PC-9 (cell line): ENCODE measurements at regions not wholly inside any gene's neighbourhood (a gene's known extent, or its start where the extent isn't known, plus 50 kb on each side); places are given as distances from the start of the nearest gene placed in this dataset.
"Not testable (repeated sequence)": the region's sequence is repeated elsewhere in the genome, so short reads cannot be mapped to it uniquely, and the experiment has no call there.

Experiments
- BruUV-seq: library from RNA; stranded (reverse); fragments of 400-500 nt; replicated peaks from 2 replicates; lab custom pipeline; 2021; lab: Mats Ljungman, UMichigan
- CTCF ChIA-PET: fragments of 300-600 bp; sonication (Branson Sonifier 250); formaldehyde crosslinking; loops from one replicate; lab custom pipeline; 2022; ENCODE audit warnings: antibody characterized with exemption; lab: Charles Lee
- POLR2A ChIA-PET: fragments of 300-600 bp; sonication (Branson Sonifier 250); formaldehyde crosslinking; loops from one replicate; lab custom pipeline; 2022; ENCODE audit warnings: antibody characterized with exemption; ENCODE audit not compliant: unreplicated experiment; lab: Charles Lee
- DNase-seq, 2 experiments: peaks; one replicate each; pipeline versions ENCODE4 v3.0.0 to v3.0.0-alpha.2; 2015 to 2022; ENCODE audit warnings: mixed read lengths in 1 of 2
- H2AFZ ChIP-seq: fragments of 200-600 bp; sonication (generic); 2 replicates; pipeline ENCODE4 v1.8.1; 2017; ENCODE audit warnings: antibody characterized with exemption
- H3F3A ChIP-seq: fragments of 200-600 bp; sonication (generic); 2 replicates; pipeline ENCODE4 v1.8.1; 2017; ENCODE audit warnings: antibody characterized with exemption, mild to moderate bottlenecking, low read depth; ENCODE audit not compliant: insufficient read depth
- H3K27ac ChIP-seq: fragments of 200-600 bp; sonication (generic); 2 replicates; pipeline ENCODE4 v1.6.1; 2016; ENCODE audit warnings: mixed run types
- H3K27me3 ChIP-seq: fragments of 200-600 bp; sonication (generic); 2 replicates; pipeline ENCODE4 v1.6.1; 2016; ENCODE audit warnings: low read depth, mixed run types; ENCODE audit not compliant: insufficient read depth
- H3K36me3 ChIP-seq: fragments of 200-600 bp; sonication (generic); 2 replicates; pipeline ENCODE4 v1.6.1; 2016; ENCODE audit warnings: low read depth, mixed run types
- H3K4me1 ChIP-seq: fragments of 200-600 bp; sonication (generic); replicated peaks from 2 replicates; pipeline ENCODE4 v1.6.1; 2016; ENCODE audit warnings: mixed run types; ENCODE audit not compliant: insufficient read depth
- H3K4me2 ChIP-seq: fragments of 200-600 bp; sonication (generic); 2 replicates; pipeline ENCODE4 v1.6.1; 2017; ENCODE audit warnings: mixed run types
- H3K4me3 ChIP-seq: fragments of 200-600 bp; sonication (generic); 2 replicates; pipeline ENCODE4 v1.6.1; 2016; ENCODE audit warnings: mixed run types
- H3K79me2 ChIP-seq: fragments of 200-600 bp; sonication (generic); 2 replicates; pipeline ENCODE4 v1.6.1; 2017; ENCODE audit warnings: low read depth, mixed run types
- H3K9me2 ChIP-seq: fragments of 200-600 bp; sonication (generic); 2 replicates; pipeline ENCODE4 v1.8.1; 2017; ENCODE audit warnings: mild to moderate bottlenecking; ENCODE audit not compliant: insufficient read depth
- H3K9me3 ChIP-seq: fragments of 200-600 bp; sonication (generic); 2 replicates; pipeline ENCODE4 v1.8.1; 2016; ENCODE audit warnings: low read depth; ENCODE audit not compliant: insufficient read depth
- H4K20me1 ChIP-seq: fragments of 200-600 bp; sonication (generic); 2 replicates; pipeline ENCODE4 v1.8.1; 2017; ENCODE audit not compliant: insufficient read depth
- EZH2 ChIP-seq: fragments of 200-600 bp; sonication (generic); IDR thresholded peaks from 2 replicates; pipeline ENCODE4 v1.8.0; 2017; ENCODE audit warnings: antibody characterized with exemption, low read depth
- intact Hi-C: fragments of 100-400 bp; cut with micrococcal nuclease; formaldehyde crosslinking; loops from one replicate; pipeline ENCODE4 v1.10.0; 2022; ENCODE audit not compliant: unreplicated experiment
- TF ChIP-seq, protein P1 (sequence below): fragments of 200-600 bp; sonication (generic); conservative IDR thresholded peaks from 2 replicates; pipeline ENCODE4 v1.6.1; 2017; ENCODE audit warnings: mixed run types, antibody characterized with exemption, mild to moderate bottlenecking, moderate library complexity

DNA sequence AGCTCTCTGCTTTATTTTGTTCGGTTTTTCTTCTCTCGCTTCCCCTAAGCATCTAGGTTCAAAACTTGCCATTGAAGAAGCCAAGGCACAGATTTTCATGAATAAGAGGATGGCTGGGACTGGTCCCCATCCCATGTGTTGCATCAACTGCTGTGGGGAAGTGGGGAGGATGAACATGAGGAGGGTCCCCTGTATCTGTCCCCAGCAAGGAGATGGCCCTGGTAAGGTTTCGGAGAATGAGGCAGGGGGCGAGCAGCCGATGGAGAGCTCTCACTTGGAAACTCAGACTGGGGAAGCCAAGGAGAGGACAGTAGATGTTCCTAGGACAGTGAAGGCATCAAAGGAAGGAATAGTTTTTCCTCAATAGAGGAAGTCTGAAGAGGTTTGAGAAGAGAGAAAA, 142.0 kb upstream of the ATP2B2 start:
- no peak overlapping the region for H2AFZ ChIP-seq
- peaks cover 4% of the 10 kb centered on the region; the same call in 1 of the 2 replicates for H4K20me1 ChIP-seq
- peaks cover 66% of the 10 kb centered on the region for H3K27me3 ChIP-seq
- no peaks in the 10 kb centered on the region for H3K9me3 ChIP-seq
- DNase-seq, result no peak
- ChIA-PET CTCF (interaction anchor here (0.5 kb wide), 1 partner anchor 1063 kb away, joined by 3 read pairs; no protein-coding TSS in a partner anchor), POLR2A (no interaction called here)
- no peaks in the 10 kb centered on the region for H3K79me2 ChIP-seq
- no peaks in the 10 kb centered on the region for H3F3A ChIP-seq
- H3K4me2 ChIP-seq, result no peak overlapping the region
- no peak overlapping the region for H3K4me3 ChIP-seq
- no peaks in the 10 kb centered on the region for H3K36me3 ChIP-seq
- H3K4me1 ChIP-seq, result no peaks in the 10 kb centered on the region
- no TSS peak for BruUV-seq
- no peak overlapping the region for H3K27ac ChIP-seq
- intact Hi-C loops, result no loop called here
- no peaks in the 10 kb centered on the region for H3K9me2 ChIP-seq
- no peak for TF ChIP-seq EZH2
- TF ChIP-seq, protein P1, sequence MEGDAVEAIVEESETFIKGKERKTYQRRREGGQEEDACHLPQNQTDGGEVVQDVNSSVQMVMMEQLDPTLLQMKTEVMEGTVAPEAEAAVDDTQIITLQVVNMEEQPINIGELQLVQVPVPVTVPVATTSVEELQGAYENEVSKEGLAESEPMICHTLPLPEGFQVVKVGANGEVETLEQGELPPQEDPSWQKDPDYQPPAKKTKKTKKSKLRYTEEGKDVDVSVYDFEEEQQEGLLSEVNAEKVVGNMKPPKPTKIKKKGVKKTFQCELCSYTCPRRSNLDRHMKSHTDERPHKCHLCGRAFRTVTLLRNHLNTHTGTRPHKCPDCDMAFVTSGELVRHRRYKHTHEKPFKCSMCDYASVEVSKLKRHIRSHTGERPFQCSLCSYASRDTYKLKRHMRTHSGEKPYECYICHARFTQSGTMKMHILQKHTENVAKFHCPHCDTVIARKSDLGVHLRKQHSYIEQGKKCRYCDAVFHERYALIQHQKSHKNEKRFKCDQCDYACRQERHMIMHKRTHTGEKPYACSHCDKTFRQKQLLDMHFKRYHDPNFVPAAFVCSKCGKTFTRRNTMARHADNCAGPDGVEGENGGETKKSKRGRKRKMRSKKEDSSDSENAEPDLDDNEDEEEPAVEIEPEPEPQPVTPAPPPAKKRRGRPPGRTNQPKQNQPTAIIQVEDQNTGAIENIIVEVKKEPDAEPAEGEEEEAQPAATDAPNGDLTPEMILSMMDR, result no peak

DNA sequence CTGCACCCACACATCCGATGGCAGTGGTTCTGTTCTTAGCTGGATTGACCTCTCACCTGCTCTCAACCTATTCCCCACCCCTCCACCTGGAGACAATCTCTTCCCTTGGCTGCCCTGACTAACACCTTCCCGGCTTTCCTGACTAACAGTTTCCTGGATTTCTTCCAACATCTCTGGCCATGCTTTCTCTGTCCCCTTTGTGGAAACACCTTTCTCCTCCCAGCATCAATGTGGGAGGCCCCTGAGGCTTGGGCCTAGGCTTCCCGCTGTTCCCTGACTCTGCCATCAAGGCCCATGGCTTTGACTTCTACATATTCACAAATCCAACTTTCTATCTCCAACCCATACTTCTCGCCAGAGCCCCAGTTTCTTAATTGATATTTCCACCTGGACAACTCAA, 142.8 kb upstream of the ATP2B2 start:
- no peaks in the 10 kb centered on the region for H3F3A ChIP-seq
- no peak overlapping the region for H2AFZ ChIP-seq
- ChIA-PET POLR2A (no interaction called here), CTCF (no interaction called here)
- DNase-seq, result no peak
- H3K9me3 ChIP-seq, result no peaks in the 10 kb centered on the region
- H3K27me3 ChIP-seq, result peaks cover 63% of the 10 kb centered on the region
- H3K36me3 ChIP-seq, result no peaks in the 10 kb centered on the region
- no peaks in the 10 kb centered on the region for H3K9me2 ChIP-seq
- H3K79me2 ChIP-seq, result no peaks in the 10 kb centered on the region
- no peak for TF ChIP-seq EZH2
- TF ChIP-seq, protein P1, result no peak
- no peak overlapping the region for H3K27ac ChIP-seq
- H3K4me1 ChIP-seq, result no peaks in the 10 kb centered on the region
- no TSS peak for BruUV-seq
- intact Hi-C loops, result no loop called here
- H3K4me3 ChIP-seq, result no peak overlapping the region
- no peak overlapping the region for H3K4me2 ChIP-seq
- H4K20me1 ChIP-seq, result peaks cover 4% of the 10 kb centered on the region; the same call in 1 of the 2 replicates

DNA sequence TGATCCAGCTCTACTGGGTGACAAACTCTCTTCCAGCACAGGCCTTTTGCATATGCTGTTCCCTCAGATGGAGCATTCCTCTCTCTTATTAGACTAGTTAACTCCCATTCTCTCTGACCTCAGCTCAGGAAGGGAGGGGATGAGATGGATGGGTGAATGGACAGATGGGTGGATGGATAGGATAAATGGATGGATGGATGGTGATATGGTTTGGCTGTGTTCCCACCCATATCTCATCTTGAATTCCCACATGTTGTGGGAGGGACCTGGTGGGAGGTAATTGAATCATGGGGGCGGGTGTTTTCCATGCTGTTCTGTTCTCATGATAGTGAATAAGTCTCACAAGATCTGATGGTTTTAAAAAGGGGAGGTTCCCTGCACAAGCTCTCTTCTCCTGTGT, 144.1 kb upstream of the ATP2B2 start:
- H3K9me2 ChIP-seq, H3K4me2 ChIP-seq, H3K27ac ChIP-seq, CTCF ChIA-PET, H3K36me3 ChIP-seq, H3F3A ChIP-seq, H3K4me1 ChIP-seq, POLR2A ChIA-PET, DNase-seq, H3K79me2 ChIP-seq, H3K4me3 ChIP-seq, intact Hi-C loops, H2AFZ ChIP-seq, BruUV-seq, H4K20me1 ChIP-seq, H3K9me3 ChIP-seq: not testable (repeated sequence)
- H3K27me3 ChIP-seq, result peaks cover 64% of the 10 kb centered on the region

DNA sequence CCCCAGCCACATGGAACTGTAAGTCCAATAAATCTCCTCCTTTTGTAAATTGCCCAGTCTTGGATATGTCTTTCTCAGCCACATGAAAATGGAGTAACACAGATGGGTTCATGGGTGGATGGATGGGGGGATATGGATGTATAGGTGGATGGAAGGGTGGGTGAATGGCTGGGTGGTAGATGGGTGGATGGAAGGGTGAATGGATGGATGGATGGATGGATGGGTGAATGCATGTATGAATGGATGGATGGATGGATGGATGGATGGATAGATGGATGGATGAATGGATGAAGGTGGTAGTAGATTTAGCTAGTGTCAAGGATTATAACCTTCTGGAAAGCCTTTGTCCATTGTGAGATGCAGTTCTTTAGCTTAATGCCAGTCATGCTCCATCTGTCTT, 146.1 kb upstream of the ATP2B2 start:
- Histone ChIP-seq H3K36me3 (no peaks in the 10 kb centered on the region), H3K27me3 (peaks cover 64% of the 10 kb centered on the region), H3F3A (no peaks in the 10 kb centered on the region), H3K4me3 (no peak overlapping the region), H3K9me2 (no peaks in the 10 kb centered on the region), H3K9me3 (no peaks in the 10 kb centered on the region), H4K20me1 (no peaks in the 10 kb centered on the region; the same call in 1 of the 2 replicates), H3K27ac (no peak overlapping the region), H3K79me2 (no peaks in the 10 kb centered on the region), H3K4me1 (no peaks in the 10 kb centered on the region), H3K4me2 (no peak overlapping the region), H2AFZ (no peak overlapping the region)
- intact Hi-C loops, result no loop called here
- no peak for DNase-seq
- no TSS peak for BruUV-seq
- POLR2A ChIA-PET, result no interaction called here
- CTCF ChIA-PET, result no interaction called here
- TF ChIP-seq, protein P1, result no peak
- TF ChIP-seq EZH2, result no peak
